ENCODE measurements at regions not wholly inside any gene's neighbourhood (a gene's known extent, or its start where the extent isn't known, plus 50 kb on each side); places are given as distances from the start of the nearest gene placed in this dataset.

DNA sequence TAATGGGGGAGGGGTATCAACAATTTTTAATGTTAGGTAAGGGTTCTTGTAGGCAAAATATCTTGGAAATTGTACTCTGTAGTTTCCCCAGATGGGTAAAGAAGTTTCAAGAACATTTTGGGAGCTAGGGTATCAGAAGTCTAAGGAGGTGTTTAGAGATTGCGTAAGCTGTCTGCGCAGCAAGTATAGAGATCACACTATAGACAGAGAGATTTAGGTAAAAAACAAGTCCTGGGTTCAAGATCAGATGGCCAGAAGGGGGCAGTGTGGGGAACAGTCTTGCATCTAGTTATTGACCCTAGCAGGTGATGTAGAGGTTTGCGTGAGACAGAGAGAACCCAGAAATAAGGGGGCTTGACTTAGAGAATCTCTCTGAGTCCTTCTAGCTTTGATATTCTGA, 80.8 kb downstream of the S1PR1 start:
- no peak for DNase-seq (ENCODE audit: extremely low read depth, low read depth)
- TF ChIP-seq, protein P1, sequence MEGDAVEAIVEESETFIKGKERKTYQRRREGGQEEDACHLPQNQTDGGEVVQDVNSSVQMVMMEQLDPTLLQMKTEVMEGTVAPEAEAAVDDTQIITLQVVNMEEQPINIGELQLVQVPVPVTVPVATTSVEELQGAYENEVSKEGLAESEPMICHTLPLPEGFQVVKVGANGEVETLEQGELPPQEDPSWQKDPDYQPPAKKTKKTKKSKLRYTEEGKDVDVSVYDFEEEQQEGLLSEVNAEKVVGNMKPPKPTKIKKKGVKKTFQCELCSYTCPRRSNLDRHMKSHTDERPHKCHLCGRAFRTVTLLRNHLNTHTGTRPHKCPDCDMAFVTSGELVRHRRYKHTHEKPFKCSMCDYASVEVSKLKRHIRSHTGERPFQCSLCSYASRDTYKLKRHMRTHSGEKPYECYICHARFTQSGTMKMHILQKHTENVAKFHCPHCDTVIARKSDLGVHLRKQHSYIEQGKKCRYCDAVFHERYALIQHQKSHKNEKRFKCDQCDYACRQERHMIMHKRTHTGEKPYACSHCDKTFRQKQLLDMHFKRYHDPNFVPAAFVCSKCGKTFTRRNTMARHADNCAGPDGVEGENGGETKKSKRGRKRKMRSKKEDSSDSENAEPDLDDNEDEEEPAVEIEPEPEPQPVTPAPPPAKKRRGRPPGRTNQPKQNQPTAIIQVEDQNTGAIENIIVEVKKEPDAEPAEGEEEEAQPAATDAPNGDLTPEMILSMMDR (IDR thresholded peaks at IDR 0.05; ENCODE audit: low read depth, low read length) = no peak

DNA sequence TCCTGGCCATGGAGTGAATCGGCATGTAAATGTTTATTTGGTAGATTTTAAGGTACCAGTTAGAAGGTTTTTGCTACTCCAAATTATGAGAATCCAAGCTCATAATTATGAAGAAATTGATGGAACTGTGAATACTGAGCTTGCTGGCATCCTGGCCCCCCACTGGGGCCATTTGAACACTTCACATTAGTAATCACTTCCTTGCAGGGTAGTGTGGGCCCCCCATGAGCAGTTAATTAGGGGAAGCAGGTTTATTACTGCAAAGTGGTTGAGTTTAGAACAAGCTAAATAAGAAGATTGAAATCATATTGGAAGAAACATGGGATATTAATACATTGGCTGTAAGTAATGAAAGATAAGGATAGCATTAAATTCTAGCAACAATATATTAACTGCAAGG, 86.7 kb downstream of the S1PR1 start:
- TF ChIP-seq, protein P1 (IDR thresholded peaks at IDR 0.05; ENCODE audit: low read depth, low read length) = no peak

DNA sequence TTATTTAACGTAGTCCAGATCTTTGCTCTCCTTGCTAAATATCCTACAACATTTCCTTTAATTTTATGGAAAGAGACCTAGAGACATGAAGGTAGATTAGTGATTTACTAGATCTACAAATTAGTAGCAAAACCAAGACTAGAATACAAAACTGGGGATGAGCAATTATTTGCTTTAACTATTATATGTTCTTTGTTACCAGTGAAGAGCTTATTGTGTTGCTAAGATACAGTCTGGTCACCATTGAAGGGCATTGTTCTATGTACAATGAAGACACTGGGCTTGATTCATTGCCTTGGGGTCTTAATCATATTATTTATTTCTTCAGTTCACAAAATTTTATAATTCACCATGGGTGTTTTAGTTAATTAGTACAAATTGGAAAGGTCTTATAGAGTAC, 88.3 kb downstream of the S1PR1 start:
- TF ChIP-seq, protein P1 (IDR thresholded peaks at IDR 0.05; ENCODE audit: low read depth, low read length) = no peak
- DNase-seq (ENCODE audit: extremely low read depth, low read depth) = no peak

More for the DNA sequence above, 86.7 kb downstream of the S1PR1 start:
- DNase-seq (ENCODE audit: extremely low read depth, low read depth) = no peak

DNA sequence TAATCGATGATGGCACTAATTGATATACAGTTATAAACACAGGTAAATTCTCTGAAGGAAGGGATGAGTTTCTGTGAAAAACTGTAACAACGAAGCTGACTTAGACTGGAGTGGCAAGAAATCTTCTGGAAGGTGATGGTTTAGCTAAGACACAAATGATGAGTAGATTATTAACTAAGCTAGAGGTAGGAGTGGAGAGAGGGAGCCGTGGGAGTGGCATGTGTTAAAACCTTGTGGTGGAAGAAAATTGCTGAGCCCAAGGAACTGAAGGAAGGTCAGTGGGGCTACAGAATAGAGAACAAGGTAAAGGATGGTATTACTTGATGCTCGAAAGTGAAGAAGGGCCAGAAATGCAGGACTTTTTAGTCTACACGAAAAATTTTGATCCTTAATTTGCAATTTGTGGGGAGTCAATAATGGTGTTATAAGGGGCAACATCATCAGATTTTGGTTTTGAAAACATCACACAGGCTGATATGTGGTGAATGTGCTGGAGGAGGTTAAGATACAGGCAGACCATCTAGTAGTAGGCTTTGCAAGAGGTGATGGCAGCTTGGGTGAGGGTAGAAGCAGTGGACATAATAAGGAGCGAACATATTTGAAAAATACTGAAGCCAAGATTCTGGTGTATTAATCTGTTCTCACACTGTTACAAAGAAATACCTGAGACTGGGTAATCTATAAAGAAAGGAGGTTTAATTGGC, 93.8 kb downstream of the S1PR1 start:
- TF ChIP-seq, protein P1 (IDR thresholded peaks at IDR 0.05; ENCODE audit: low read depth, low read length) = no peak
- DNase-seq (ENCODE audit: extremely low read depth, low read depth) = no peak

DNA sequence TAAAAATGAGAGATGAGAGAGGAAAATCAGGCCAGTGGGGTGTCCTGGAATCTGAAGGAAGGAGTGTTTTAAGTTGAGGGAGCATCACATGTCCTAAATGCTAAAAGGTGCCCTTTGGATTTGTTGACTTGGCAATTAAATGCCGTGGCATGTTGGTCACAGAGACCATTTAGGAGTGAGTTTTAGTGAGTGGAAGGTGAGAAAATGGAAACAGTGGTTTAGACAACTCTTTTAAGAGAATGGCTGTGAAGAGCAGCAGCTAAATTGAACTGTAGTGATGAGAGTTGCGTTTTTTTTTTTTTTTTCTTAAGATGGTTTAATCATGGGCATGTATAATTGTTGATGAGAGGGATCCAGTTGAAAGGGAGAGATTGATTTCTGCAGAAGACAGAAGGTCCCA, 95.0 kb downstream of the S1PR1 start:
- no peak for DNase-seq (ENCODE audit: extremely low read depth, low read depth)
- TF ChIP-seq, protein P1 (IDR thresholded peaks at IDR 0.05; ENCODE audit: low read depth, low read length) = no peak

DNA sequence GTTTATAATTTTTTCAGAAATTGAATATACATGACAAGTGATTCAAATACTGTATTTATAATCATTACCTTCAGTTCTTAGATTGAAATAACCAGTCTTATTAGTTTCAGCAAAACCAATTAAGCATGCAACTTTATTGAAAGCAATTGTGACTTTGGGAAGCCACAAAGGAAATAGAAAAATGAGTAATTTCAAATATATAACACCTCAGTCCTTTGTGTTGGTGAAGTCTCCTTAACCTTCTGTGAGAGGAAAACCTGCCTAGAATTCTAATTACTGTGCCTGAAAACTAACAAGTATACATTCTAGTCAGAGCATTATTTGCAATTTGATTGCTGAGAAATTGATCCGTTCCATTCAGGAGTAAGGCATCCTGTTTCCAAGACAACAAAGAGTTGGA, 95.8 kb downstream of the S1PR1 start:
- no peak for DNase-seq (ENCODE audit: extremely low read depth, low read depth)
- TF ChIP-seq, protein P1 (IDR thresholded peaks at IDR 0.05; ENCODE audit: low read depth, low read length) = no peak

DNA sequence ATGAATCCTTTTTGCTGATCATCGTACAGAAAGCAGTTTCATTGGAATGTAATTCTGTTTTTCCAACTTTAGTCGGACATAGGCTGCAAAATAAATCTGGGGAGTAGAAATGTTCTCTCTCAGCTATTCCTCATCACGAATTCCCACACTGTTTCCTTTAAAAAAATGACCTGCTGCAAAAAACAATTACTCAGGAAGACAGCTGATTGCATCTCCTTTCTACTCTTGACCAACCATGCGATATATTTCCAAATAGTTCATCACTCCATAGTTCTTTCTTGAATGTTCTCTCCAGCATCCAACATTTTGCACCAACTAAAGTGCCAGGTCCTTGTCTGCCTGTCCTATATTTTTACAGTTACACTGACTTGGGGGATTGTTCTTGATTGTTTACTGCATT, 96.4 kb downstream of the S1PR1 start:
- DNase-seq (ENCODE audit: extremely low read depth, low read depth) = no peak
- TF ChIP-seq, protein P1 (IDR thresholded peaks at IDR 0.05; ENCODE audit: low read depth, low read length) = no peak

Data from AG09319 (cell line).